Fibroblast of lung (primary cell): ENCODE measurements at regions not wholly inside any gene's neighbourhood (a gene's known extent, or its start where the extent isn't known, plus 50 kb on each side); places are given as distances from the start of the nearest gene placed in this dataset.

Source experiments
- CTCF ChIP-seq, 2 donors: IDR thresholded peaks in 1 of 2; conservative IDR thresholded peaks in 1 of 2; 1 replicate in 1 of 2; 2 replicates in 1 of 2; pipeline ENCODE4 v1.5.1; 2011 to 2012; ENCODE audit warnings: low read length in 2 of 2, control low read depth in 1 of 2, inconsistent platforms in 1 of 2, low read depth in 1 of 2, mild to moderate bottlenecking in 1 of 2
- EZH2 ChIP-seq: IDR thresholded peaks from 2 replicates; pipeline ENCODE4 v1.5.1; 2012; ENCODE audit warnings: low read length, control low read depth, mild to moderate bottlenecking; ENCODE audit errors: missing control alignments

DNA sequence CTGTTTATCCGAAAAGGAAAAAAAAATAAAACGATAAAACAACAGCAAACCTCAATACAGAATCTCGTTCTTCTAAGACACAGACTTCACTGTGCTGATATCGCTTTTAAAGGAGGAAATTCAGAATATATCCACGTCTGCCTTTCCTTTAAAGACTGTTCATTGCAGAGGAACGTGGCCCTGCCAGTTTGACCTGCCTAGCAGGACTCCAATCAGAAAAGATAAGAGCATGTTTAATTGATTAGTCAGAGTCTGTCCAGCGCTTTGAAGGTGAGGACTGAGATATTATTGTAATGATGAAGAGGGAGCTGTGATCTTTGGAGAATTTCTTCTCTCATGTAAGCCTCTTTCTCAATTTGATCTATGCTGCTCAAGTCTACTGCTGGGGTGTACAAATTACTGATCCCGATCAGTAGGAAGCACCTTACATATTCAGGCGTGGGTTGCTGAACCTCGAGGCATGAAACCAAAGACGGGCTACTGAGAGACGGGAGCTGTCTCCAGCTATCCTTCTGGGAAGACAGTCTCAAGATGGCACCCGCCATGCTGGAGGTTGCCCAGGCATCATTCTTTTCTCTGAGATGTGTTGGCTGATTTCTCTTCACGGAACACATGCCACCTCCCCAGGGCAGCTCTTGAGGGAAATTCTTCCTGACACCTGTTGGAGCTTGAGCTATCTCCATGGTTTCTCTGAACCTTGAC is 146.1 kb downstream of the SHOX start:
- TF ChIP-seq CTCF (conservative IDR thresholded peaks at IDR 0.05 in 1 of 2, IDR thresholded peaks at IDR 0.05 in 1 of 2; ENCODE audit: low read depth in 1 of 2, low read length in 2 of 2) (no peak), EZH2 (no peak)
